HepG2 (cell line): ENCODE measurements at regions not wholly inside any gene's neighbourhood (a gene's known extent, or its start where the extent isn't known, plus 50 kb on each side); places are given as distances from the start of the nearest gene placed in this dataset.

Source experiments
- ATAC-seq: fragments of 200-7000 bp; cut with Tn5 transposase; 3 replicates; pipeline ENCODE4 v1.9.1; 2020; ENCODE audit warnings: mild to moderate bottlenecking, moderate library complexity
- BruUV-seq: library from RNA; stranded (reverse); fragments of 400-500 nt; replicated peaks from 2 replicates; lab custom pipeline; 2021; lab: Mats Ljungman, UMichigan
- CTCF ChIA-PET: fragments of 300-600 bp; formaldehyde crosslinking; extraction: SDS; loops from one replicate; lab custom pipeline; 2021; ENCODE audit warnings: low total read pairs, inconsistent platforms, low intra/inter-chr PET ratio; lab: Yijun Ruan, JAX
- POLR2A ChIA-PET: fragments of 350-600 bp; sonication (Branson Sonifier 250); formaldehyde crosslinking; loops from one replicate; lab custom pipeline; 2020; ENCODE audit warnings: antibody characterized with exemption, inconsistent platforms; lab: Yijun Ruan, JAX
- DNase-seq: peaks from one replicate; pipeline ENCODE4 v3.0.0-alpha.2; 2015; ENCODE audit warnings: low spot score
- FAIRE-seq: peaks from 3 replicates; lab custom pipeline; 2011; peaks lifted over from hg19 to GRCh38; lab: Jason Lieb, UNC
- H2AFZ ChIP-seq: one replicate; pipeline ENCODE4 v1.6.1; 2011; ENCODE audit warnings: low read length, inconsistent platforms
- H3K27ac ChIP-seq: fragments of 300-600 bp; 3 replicates; pipeline ENCODE4 v1.8.0; 2011; ENCODE audit warnings: mixed run types, mild to moderate bottlenecking, mixed read lengths, low read length, inconsistent platforms; ENCODE audit not compliant: insufficient read depth; ENCODE audit errors: extremely low read length
- H3K27me3 ChIP-seq, 2 experiments: fragments of 200-600 bp in 1 of 2; 2 replicates in 1 of 2; 3 replicates in 1 of 2; pipeline versions ENCODE4 v1.6.0 to v1.8.0; 2011; ENCODE audit warnings: low read length in 2 of 2, mild to moderate bottlenecking in 2 of 2, moderate library complexity in 2 of 2, inconsistent platforms in 1 of 2; ENCODE audit not compliant: insufficient read depth in 2 of 2, control insufficient read depth in 1 of 2
- H3K36me3 ChIP-seq, 2 experiments: fragments of 200-600 bp in 1 of 2; replicated peaks in 1 of 2; 2 replicates in 1 of 2; 3 replicates in 1 of 2; pipeline versions ENCODE4 v1.5.1 to v1.8.0; 2011; ENCODE audit warnings: low read length in 2 of 2, inconsistent platforms in 1 of 2; ENCODE audit not compliant: insufficient read depth in 2 of 2, control insufficient read depth in 1 of 2
- H3K4me1 ChIP-seq: 2 replicates; pipeline ENCODE4 v1.5.1; 2012; ENCODE audit warnings: low read length, inconsistent platforms; ENCODE audit not compliant: insufficient read depth
- H3K4me2 ChIP-seq: 2 replicates; pipeline ENCODE4 v1.6.0; 2011; ENCODE audit warnings: low read depth, low read length, inconsistent platforms
- H3K4me3 ChIP-seq, 3 experiments: fragments of 200-600 bp in 1 of 3; sonication (generic), shearing (Covaris generic) in 1 of 3; replicated peaks in 1 of 3; 2 replicates each; pipeline ENCODE4 v1.5.1; 2011 to 2016; ENCODE audit warnings: low read length in 3 of 3, inconsistent platforms in 2 of 3, low read depth in 2 of 3, mild to moderate bottlenecking in 2 of 3, control low read depth in 1 of 3, mixed read lengths in 1 of 3; ENCODE audit not compliant: insufficient read depth in 1 of 3
- H3K79me2 ChIP-seq: one replicate; pipeline ENCODE4 v1.6.1; 2011; ENCODE audit warnings: low read length, inconsistent platforms; ENCODE audit not compliant: insufficient read depth
- H3K9ac ChIP-seq: 2 replicates; pipeline ENCODE4 v1.6.0; 2011; ENCODE audit warnings: mild to moderate bottlenecking, low read depth, low read length, inconsistent platforms; ENCODE audit not compliant: insufficient read depth
- H3K9me3 ChIP-seq: 2 replicates; pipeline ENCODE4 v1.5.1; 2012; ENCODE audit warnings: mild to moderate bottlenecking, low read length
- H4K20me1 ChIP-seq: 2 replicates; pipeline ENCODE4 v1.6.0; 2011; ENCODE audit warnings: inconsistent platforms, mild to moderate bottlenecking, low read length, moderate library complexity; ENCODE audit not compliant: insufficient read depth
- BORCS8-MEF2B ChIP-seq: sonication (generic); formaldehyde crosslinking; IDR thresholded peaks from 2 replicates; pipeline ENCODE4 v1.8.0; 2022; ENCODE audit warnings: mild to moderate bottlenecking, missing genetic modification reagents
- CEBPZ ChIP-seq: IDR thresholded peaks from 2 replicates; pipeline ENCODE4 v1.6.1; 2012; ENCODE audit warnings: low read length, improper control_type of control experiment
- CREB1 ChIP-seq, 2 experiments: fragments of 450-650 bp in 1 of 2; IDR thresholded peaks; 2 replicates each; pipeline ENCODE4 v1.6.1; 2016 to 2017; ENCODE audit warnings: control low read depth in 1 of 2, mild to moderate bottlenecking in 1 of 2, missing compliant biosample characterization in 1 of 2, missing genetic modification characterization in 1 of 2
- MAFG ChIP-seq: sonication (generic); formaldehyde crosslinking; IDR thresholded peaks from 2 replicates; pipeline ENCODE4 v1.5.1; 2020; ENCODE audit warnings: mild to moderate bottlenecking, missing genetic modification reagents
- MLLT10 ChIP-seq: sonication (generic); formaldehyde crosslinking; IDR thresholded peaks from 2 replicates; pipeline ENCODE4 v1.4.0; 2020; ENCODE audit warnings: missing genetic modification reagents
- TSC22D2 ChIP-seq: sonication (generic); formaldehyde crosslinking; IDR thresholded peaks from 2 replicates; pipeline ENCODE4 v1.5.1; 2020; ENCODE audit warnings: missing genetic modification reagents, mild to moderate bottlenecking, borderline replicate concordance
- ZBTB25 ChIP-seq: IDR thresholded peaks from 2 replicates; pipeline ENCODE4 v1.6.1; 2018; ENCODE audit warnings: missing genetic modification reagents
- ZNF33B ChIP-seq: sonication (generic); formaldehyde crosslinking; IDR thresholded peaks from 2 replicates; pipeline ENCODE4 v1.5.1; 2020; ENCODE audit warnings: mild to moderate bottlenecking, missing genetic modification reagents
- ZNF382 ChIP-seq: sonication (generic); formaldehyde crosslinking; IDR thresholded peaks from 2 replicates; pipeline ENCODE4 v1.5.0; 2020; ENCODE audit warnings: missing genetic modification reagents, mild to moderate bottlenecking, borderline replicate concordance
- WGBS: methylation state at CpG from one replicate; pipeline ENCODE4 v1.1.6; 2017; ENCODE audit warnings: low lambda C conversion rate; 5-methylcytosine and 5-hydroxymethylcytosine counted together
- in situ Hi-C: cut with HindIII; loops from 2 replicates; pipeline ENCODE4 v1.10.0; 2017; ENCODE audit warnings: low pct_unique_long_range_greater_than_20kb; ENCODE audit not compliant: extremely low pct_ligation_motif_present
- intact Hi-C: fragments of 100-400 bp; cut with micrococcal nuclease; formaldehyde crosslinking; loops from one replicate; pipeline ENCODE4 v1.10.0; 2022; ENCODE audit not compliant: unreplicated experiment
- TF ChIP-seq, protein P1 (sequence below): sonication (generic); formaldehyde crosslinking; IDR thresholded peaks from 2 replicates; pipeline ENCODE4 v1.5.0; 2020; ENCODE audit warnings: mild to moderate bottlenecking, missing genetic modification reagents, borderline replicate concordance
- TF ChIP-seq, protein P2 (sequence below): sonication (generic); formaldehyde crosslinking; IDR thresholded peaks from 2 replicates; pipeline ENCODE4 v1.5.0; 2020; ENCODE audit warnings: mild to moderate bottlenecking, missing genetic modification reagents

DNA sequence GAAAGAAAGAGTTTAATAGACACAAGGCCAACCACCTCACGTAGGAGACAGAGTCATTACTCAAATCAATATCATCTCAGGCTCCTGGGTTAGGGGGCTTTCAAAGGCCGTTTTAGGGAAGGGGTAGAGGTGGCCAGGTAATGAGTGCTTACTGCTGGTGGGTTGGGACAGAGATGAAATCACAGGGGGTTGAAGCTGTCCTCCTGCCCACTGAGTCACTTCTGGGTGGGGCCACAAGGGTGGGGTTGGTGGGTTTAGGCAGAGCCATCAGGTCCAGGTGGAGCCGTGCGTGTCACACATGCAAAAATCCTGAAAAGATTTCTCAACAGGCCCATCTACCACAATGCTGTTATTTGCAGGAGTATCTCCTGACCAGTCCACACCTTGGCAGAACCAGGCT is 167.0 kb upstream of the EXOC2 start:
- FAIRE-seq: no peak
- peak; percentile 40; the same call in 1 of the 3 replicates for ATAC-seq
- Histone ChIP-seq H3K4me2 (no peak overlapping the region), H3K9ac (no peak overlapping the region), H3K36me3 (no peaks in the 10 kb centered on the region), H3K27me3 (peaks cover 0 to 18% of the 10 kb centered on the region in 2 experiments; a peak in 4 of 5 replicates), H4K20me1 (no peaks in the 10 kb centered on the region), H2AFZ (no peak overlapping the region), H3K9me3 (no peaks in the 10 kb centered on the region), H3K4me3 (no peak overlapping the region), H3K79me2 (no peaks in the 10 kb centered on the region), H3K27ac (no peak overlapping the region), H3K4me1 (peaks cover 9% of the 10 kb centered on the region; the same call in 1 of the 2 replicates)
- intact Hi-C loops (no loop called here), in situ Hi-C loops (no loop called here)
- WGBS: 21% methylated on average over 4 of the region's 4 CpGs
- no peak for DNase-seq
- ChIA-PET POLR2A (no interaction called here), CTCF (no interaction called here)
- BruUV-seq: no TSS peak
- no peak for TF ChIP-seq CEBPZ
- TF ChIP-seq ZNF382 (CRISPR knock-in tag): no peak
- TF ChIP-seq, protein P1, sequence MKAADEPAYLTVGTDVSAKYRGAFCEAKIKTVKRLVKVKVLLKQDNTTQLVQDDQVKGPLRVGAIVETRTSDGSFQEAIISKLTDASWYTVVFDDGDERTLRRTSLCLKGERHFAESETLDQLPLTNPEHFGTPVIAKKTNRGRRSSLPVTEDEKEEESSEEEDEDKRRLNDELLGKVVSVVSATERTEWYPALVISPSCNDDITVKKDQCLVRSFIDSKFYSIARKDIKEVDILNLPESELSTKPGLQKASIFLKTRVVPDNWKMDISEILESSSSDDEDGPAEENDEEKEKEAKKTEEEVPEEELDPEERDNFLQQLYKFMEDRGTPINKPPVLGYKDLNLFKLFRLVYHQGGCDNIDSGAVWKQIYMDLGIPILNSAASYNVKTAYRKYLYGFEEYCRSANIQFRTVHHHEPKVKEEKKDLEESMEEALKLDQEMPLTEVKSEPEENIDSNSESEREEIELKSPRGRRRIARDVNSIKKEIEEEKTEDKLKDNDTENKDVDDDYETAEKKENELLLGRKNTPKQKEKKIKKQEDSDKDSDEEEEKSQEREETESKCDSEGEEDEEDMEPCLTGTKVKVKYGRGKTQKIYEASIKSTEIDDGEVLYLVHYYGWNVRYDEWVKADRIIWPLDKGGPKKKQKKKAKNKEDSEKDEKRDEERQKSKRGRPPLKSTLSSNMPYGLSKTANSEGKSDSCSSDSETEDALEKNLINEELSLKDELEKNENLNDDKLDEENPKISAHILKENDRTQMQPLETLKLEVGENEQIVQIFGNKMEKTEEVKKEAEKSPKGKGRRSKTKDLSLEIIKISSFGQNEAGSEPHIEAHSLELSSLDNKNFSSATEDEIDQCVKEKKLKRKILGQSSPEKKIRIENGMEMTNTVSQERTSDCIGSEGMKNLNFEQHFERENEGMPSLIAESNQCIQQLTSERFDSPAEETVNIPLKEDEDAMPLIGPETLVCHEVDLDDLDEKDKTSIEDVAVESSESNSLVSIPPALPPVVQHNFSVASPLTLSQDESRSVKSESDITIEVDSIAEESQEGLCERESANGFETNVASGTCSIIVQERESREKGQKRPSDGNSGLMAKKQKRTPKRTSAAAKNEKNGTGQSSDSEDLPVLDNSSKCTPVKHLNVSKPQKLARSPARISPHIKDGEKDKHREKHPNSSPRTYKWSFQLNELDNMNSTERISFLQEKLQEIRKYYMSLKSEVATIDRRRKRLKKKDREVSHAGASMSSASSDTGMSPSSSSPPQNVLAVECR (CRISPR knock-in tag): no peak
- TF ChIP-seq TSC22D2 (CRISPR knock-in tag): no peak
- TF ChIP-seq CREB1 (IDR thresholded peaks at IDR 0.05): no peak
- TF ChIP-seq CREB1 (CRISPR knock-in tag; IDR thresholded peaks at IDR 0.05): no peak
- TF ChIP-seq ZBTB25: no peak
- no peak for TF ChIP-seq BORCS8-MEF2B (CRISPR knock-in tag)
- TF ChIP-seq ZNF33B: no peak
- TF ChIP-seq MAFG (CRISPR knock-in tag): no peak
- TF ChIP-seq MLLT10 (CRISPR knock-in tag): no peak
- TF ChIP-seq, protein P2, sequence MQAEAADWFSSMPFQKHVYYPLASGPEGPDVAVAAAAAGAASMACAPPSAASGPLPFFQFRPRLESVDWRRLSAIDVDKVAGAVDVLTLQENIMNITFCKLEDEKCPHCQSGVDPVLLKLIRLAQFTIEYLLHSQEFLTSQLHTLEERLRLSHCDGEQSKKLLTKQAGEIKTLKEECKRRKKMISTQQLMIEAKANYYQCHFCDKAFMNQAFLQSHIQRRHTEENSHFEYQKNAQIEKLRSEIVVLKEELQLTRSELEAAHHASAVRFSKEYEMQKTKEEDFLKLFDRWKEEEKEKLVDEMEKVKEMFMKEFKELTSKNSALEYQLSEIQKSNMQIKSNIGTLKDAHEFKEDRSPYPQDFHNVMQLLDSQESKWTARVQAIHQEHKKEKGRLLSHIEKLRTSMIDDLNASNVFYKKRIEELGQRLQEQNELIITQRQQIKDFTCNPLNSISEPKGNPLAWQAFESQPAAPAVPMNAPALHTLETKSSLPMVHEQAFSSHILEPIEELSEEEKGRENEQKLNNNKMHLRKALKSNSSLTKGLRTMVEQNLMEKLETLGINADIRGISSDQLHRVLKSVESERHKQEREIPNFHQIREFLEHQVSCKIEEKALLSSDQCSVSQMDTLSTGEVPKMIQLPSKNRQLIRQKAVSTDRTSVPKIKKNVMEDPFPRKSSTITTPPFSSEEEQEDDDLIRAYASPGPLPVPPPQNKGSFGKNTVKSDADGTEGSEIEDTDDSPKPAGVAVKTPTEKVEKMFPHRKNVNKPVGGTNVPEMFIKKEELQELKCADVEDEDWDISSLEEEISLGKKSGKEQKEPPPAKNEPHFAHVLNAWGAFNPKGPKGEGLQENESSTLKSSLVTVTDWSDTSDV: no peak
